ENCODE measurements at regions not wholly inside any gene's neighbourhood (a gene's known extent, or its start where the extent isn't known, plus 50 kb on each side); places are given as distances from the start of the nearest gene placed in this dataset.

DNA sequence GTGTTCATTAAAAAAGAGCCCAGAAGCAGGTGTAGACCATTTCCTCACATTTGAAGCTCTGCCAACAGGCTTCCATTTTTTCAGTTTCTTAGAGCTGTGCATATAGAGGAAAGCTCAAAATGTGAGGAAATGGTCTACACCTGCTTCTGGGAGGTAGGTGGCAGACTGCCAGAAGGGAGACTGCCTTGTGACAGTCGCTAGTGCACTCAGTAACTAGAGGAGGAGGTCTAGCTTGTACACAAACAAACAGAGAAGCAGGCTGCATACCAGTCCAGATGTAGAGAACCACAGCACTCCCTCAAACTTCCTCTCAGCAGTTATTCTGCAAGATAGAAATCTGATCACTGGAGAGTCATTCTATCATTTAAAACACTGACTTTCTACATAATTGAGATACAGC is 800.2 kb downstream of the EFNB2 start:
- ATAC-seq (no peak), DNase-seq (no peak)
- no peak overlapping the region for H3K27ac Mint-ChIP-seq
- H3K27me3 Mint-ChIP-seq, result peaks cover 0 to 6% (median 0%) of the 10 kb centered on the region in 5 donors
- Histone ChIP-seq H3K4me1 (ENCODE audit: control insufficient read depth in 2 of 2, insufficient read depth in 2 of 2, low read length in 2 of 2) (no peaks in the 10 kb centered on the region), H3K36me3 (ENCODE audit: control insufficient read depth in 2 of 3, insufficient read depth in 3 of 3, low read length in 3 of 3) (no peaks in the 10 kb centered on the region), H3K27ac (ENCODE audit: low read depth, low read length) (no peak overlapping the region), H3K9me3 (ENCODE audit: control insufficient read depth in 2 of 3, low read length in 3 of 3) (no peaks in the 10 kb centered on the region), H3K4me3 (ENCODE audit: low read length) (no peak overlapping the region), H3K27me3 (ENCODE audit: control insufficient read depth in 2 of 2, insufficient read depth in 2 of 2, low read length in 2 of 2) (no peaks in the 10 kb centered on the region)
- peaks cover 0 to 10% (median 0%) of the 10 kb centered on the region in 11 donors for H3K9me3 Mint-ChIP-seq
- H3K4me1 Mint-ChIP-seq, result no peaks in the 10 kb centered on the region
- POLR2A ChIA-PET, result no interaction called here
- intact Hi-C loops (cut with micrococcal nuclease), result no loop called here
- CTCF ChIA-PET, result no interaction called here
- no peaks in the 10 kb centered on the region for H3K36me3 Mint-ChIP-seq
- H3K4me3 Mint-ChIP-seq, result no peak overlapping the region

- H3K4me1 ChIP-seq (ENCODE audit: control insufficient read depth in 2 of 2, insufficient read depth in 2 of 2, low read length in 2 of 2), result no peaks in the 10 kb centered on the region
- POLR2A ChIA-PET, result no interaction called here
- no peaks in the 10 kb centered on the region for H3K36me3 ChIP-seq (ENCODE audit: control insufficient read depth in 2 of 3, insufficient read depth in 3 of 3, low read length in 3 of 3)
- Mint-ChIP-seq H3K4me1 (no peaks in the 10 kb centered on the region), H3K36me3 (no peaks in the 10 kb centered on the region), H3K27me3 (peaks cover 0 to 6% (median 0%) of the 10 kb centered on the region in 5 donors), H3K9me3 (peaks cover 0 to 10% (median 0%) of the 10 kb centered on the region in 11 donors), H3K27ac (no peak overlapping the region), H3K4me3 (no peak overlapping the region)
- H3K27me3 ChIP-seq (ENCODE audit: control insufficient read depth in 2 of 2, insufficient read depth in 2 of 2, low read length in 2 of 2), result no peaks in the 10 kb centered on the region
- no peak overlapping the region for H3K4me3 ChIP-seq (ENCODE audit: low read length)
- no peak for DNase-seq
- H3K27ac ChIP-seq (ENCODE audit: low read depth, low read length), result no peak overlapping the region
- CTCF ChIA-PET, result interaction anchor here (1.1 kb wide), 1 partner anchor 22 kb away, joined by 3 read pairs; no protein-coding TSS in a partner anchor
- intact Hi-C loops (cut with micrococcal nuclease), result no loop called here
- no peaks in the 10 kb centered on the region for H3K9me3 ChIP-seq (ENCODE audit: control insufficient read depth in 2 of 3, low read length in 3 of 3)
- no peak for ATAC-seq
Measured at GRCh38 chr13:105732806-105733529, 802.5 kb downstream of the EFNB2 start.

- intact Hi-C loops (cut with micrococcal nuclease), result no loop called here
- peaks cover 0 to 4% (median 0%) of the 10 kb centered on the region in 11 donors for H3K9me3 Mint-ChIP-seq
- no peak overlapping the region for H3K27ac Mint-ChIP-seq
- no peak overlapping the region for H3K27ac ChIP-seq (ENCODE audit: low read depth, low read length)
- H3K4me3 ChIP-seq (ENCODE audit: low read length), result no peak overlapping the region
- H3K9me3 ChIP-seq (ENCODE audit: control insufficient read depth in 2 of 3, low read length in 3 of 3), result no peaks in the 10 kb centered on the region
- POLR2A ChIA-PET, result no interaction called here
- H3K36me3 ChIP-seq (ENCODE audit: control insufficient read depth in 2 of 3, insufficient read depth in 3 of 3, low read length in 3 of 3), result no peaks in the 10 kb centered on the region
- H3K27me3 Mint-ChIP-seq, result no peaks in the 10 kb centered on the region
- DNase-seq (no peak), ATAC-seq (no peak)
- no peaks in the 10 kb centered on the region for H3K4me1 Mint-ChIP-seq
- CTCF ChIA-PET, result no interaction called here
- no peak overlapping the region for H3K4me3 Mint-ChIP-seq
- no peaks in the 10 kb centered on the region for H3K36me3 Mint-ChIP-seq
- H3K27me3 ChIP-seq (ENCODE audit: control insufficient read depth in 2 of 2, insufficient read depth in 2 of 2, low read length in 2 of 2), result no peaks in the 10 kb centered on the region
- no peaks in the 10 kb centered on the region for H3K4me1 ChIP-seq (ENCODE audit: control insufficient read depth in 2 of 2, insufficient read depth in 2 of 2, low read length in 2 of 2)
Measured at GRCh38 chr13:105725887-105726286, 809.6 kb downstream of the EFNB2 start.

GRCh38 chr13:105721016-105721415 is 814.4 kb downstream of the EFNB2 start:
- CTCF ChIA-PET, result no interaction called here
- Mint-ChIP-seq H3K27me3 (no peaks in the 10 kb centered on the region), H3K36me3 (no peaks in the 10 kb centered on the region), H3K4me3 (no peak overlapping the region), H3K4me1 (no peaks in the 10 kb centered on the region), H3K27ac (no peak overlapping the region), H3K9me3 (peaks cover 0 to 1% (median 0%) of the 10 kb centered on the region in 11 donors)
- Histone ChIP-seq H3K4me1 (ENCODE audit: control insufficient read depth in 2 of 2, insufficient read depth in 2 of 2, low read length in 2 of 2) (no peaks in the 10 kb centered on the region), H3K27ac (ENCODE audit: low read depth, low read length) (no peak overlapping the region), H3K36me3 (ENCODE audit: control insufficient read depth in 2 of 3, insufficient read depth in 3 of 3, low read length in 3 of 3) (no peaks in the 10 kb centered on the region), H3K27me3 (ENCODE audit: control insufficient read depth in 2 of 2, insufficient read depth in 2 of 2, low read length in 2 of 2) (no peaks in the 10 kb centered on the region), H3K4me3 (ENCODE audit: low read length) (no peak overlapping the region), H3K9me3 (ENCODE audit: control insufficient read depth in 2 of 3, low read length in 3 of 3) (no peaks in the 10 kb centered on the region)
- POLR2A ChIA-PET, result no interaction called here
- DNase-seq (no peak), ATAC-seq (no peak)
- intact Hi-C loops (cut with micrococcal nuclease), result no loop called here

- H3K4me3 Mint-ChIP-seq, result no peak overlapping the region
- H3K36me3 ChIP-seq (ENCODE audit: control insufficient read depth in 2 of 3, insufficient read depth in 3 of 3, low read length in 3 of 3), result no peaks in the 10 kb centered on the region
- ChIA-PET POLR2A (no interaction called here), CTCF (no interaction called here)
- no peaks in the 10 kb centered on the region for H3K27me3 Mint-ChIP-seq
- no peaks in the 10 kb centered on the region for H3K4me1 ChIP-seq (ENCODE audit: control insufficient read depth in 2 of 2, insufficient read depth in 2 of 2, low read length in 2 of 2)
- DNase-seq (no peak), ATAC-seq (no peak)
- H3K36me3 Mint-ChIP-seq, result no peaks in the 10 kb centered on the region
- no peak overlapping the region for H3K4me3 ChIP-seq (ENCODE audit: low read length)
- H3K9me3 Mint-ChIP-seq, result peaks cover 0 to 1% (median 0%) of the 10 kb centered on the region in 11 donors
- no peak overlapping the region for H3K27ac ChIP-seq (ENCODE audit: low read depth, low read length)
- H3K27ac Mint-ChIP-seq, result no peak overlapping the region
- intact Hi-C loops (cut with micrococcal nuclease), result no loop called here
- no peaks in the 10 kb centered on the region for H3K27me3 ChIP-seq (ENCODE audit: control insufficient read depth in 2 of 2, insufficient read depth in 2 of 2, low read length in 2 of 2)
- H3K4me1 Mint-ChIP-seq, result no peaks in the 10 kb centered on the region
- no peaks in the 10 kb centered on the region for H3K9me3 ChIP-seq (ENCODE audit: control insufficient read depth in 2 of 3, low read length in 3 of 3)
Measured at GRCh38 chr13:105719859-105720258, 815.6 kb downstream of the EFNB2 start.

GRCh38 chr13:105709181-105709580 is 826.3 kb downstream of the EFNB2 start:
- Mint-ChIP-seq H3K36me3 (no peaks in the 10 kb centered on the region), H3K27ac (no peak overlapping the region), H3K9me3 (peaks cover 0 to 7% (median 0%) of the 10 kb centered on the region in 11 donors), H3K27me3 (no peaks in the 10 kb centered on the region), H3K4me3 (no peak overlapping the region), H3K4me1 (no peaks in the 10 kb centered on the region)
- intact Hi-C loops (cut with micrococcal nuclease), result no loop called here
- Histone ChIP-seq H3K4me1 (ENCODE audit: control insufficient read depth in 2 of 2, insufficient read depth in 2 of 2, low read length in 2 of 2) (no peaks in the 10 kb centered on the region), H3K27ac (ENCODE audit: low read depth, low read length) (no peak overlapping the region), H3K4me3 (ENCODE audit: low read length) (no peak overlapping the region), H3K27me3 (ENCODE audit: control insufficient read depth in 2 of 2, insufficient read depth in 2 of 2, low read length in 2 of 2) (no peaks in the 10 kb centered on the region), H3K9me3 (ENCODE audit: control insufficient read depth in 2 of 3, low read length in 3 of 3) (no peaks in the 10 kb centered on the region), H3K36me3 (ENCODE audit: control insufficient read depth in 2 of 3, insufficient read depth in 3 of 3, low read length in 3 of 3) (no peaks in the 10 kb centered on the region)
- no peak for DNase-seq
- ATAC-seq, result no peak
- ChIA-PET CTCF (no interaction called here), POLR2A (no interaction called here)

DNA sequence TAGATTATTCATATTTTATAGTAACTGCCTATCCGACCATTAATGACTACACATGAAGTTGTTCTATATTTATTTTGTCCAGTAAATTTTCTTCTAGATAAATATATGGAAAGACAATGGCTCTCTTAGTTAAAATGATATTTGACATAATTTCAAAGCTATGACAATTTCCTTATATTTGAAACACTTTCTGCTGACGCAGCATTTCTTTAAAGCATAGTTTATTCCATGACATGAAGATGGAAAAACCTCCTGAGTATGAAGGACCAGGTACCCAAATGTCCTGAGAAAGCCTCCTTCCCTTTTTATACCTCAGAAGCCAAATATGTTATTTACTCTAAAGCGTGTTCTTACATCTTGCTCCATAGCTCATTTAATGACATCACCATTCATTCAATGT is 831.6 kb downstream of the EFNB2 start:
- Mint-ChIP-seq H3K36me3 (no peaks in the 10 kb centered on the region), H3K9me3 (peaks cover 0 to 9% (median 5%) of the 10 kb centered on the region in 11 donors), H3K27me3 (no peaks in the 10 kb centered on the region), H3K4me1 (no peaks in the 10 kb centered on the region), H3K27ac (no peak overlapping the region), H3K4me3 (no peak overlapping the region)
- DNase-seq, result no peak
- intact Hi-C loops (cut with micrococcal nuclease), result no loop called here
- no peak for ATAC-seq
- CTCF ChIA-PET, result no interaction called here
- Histone ChIP-seq H3K4me1 (ENCODE audit: control insufficient read depth in 2 of 2, insufficient read depth in 2 of 2, low read length in 2 of 2) (no peaks in the 10 kb centered on the region), H3K27me3 (ENCODE audit: control insufficient read depth in 2 of 2, insufficient read depth in 2 of 2, low read length in 2 of 2) (no peaks in the 10 kb centered on the region), H3K27ac (ENCODE audit: low read depth, low read length) (no peak overlapping the region), H3K9me3 (ENCODE audit: control insufficient read depth in 2 of 3, low read length in 3 of 3) (no peaks in the 10 kb centered on the region), H3K4me3 (ENCODE audit: low read length) (no peak overlapping the region), H3K36me3 (ENCODE audit: control insufficient read depth in 2 of 3, insufficient read depth in 3 of 3, low read length in 3 of 3) (no peaks in the 10 kb centered on the region)
- POLR2A ChIA-PET, result no interaction called here
